ENCODE measurements at regions not wholly inside any gene's neighbourhood (a gene's known extent, or its start where the extent isn't known, plus 50 kb on each side); places are given as distances from the start of the nearest gene placed in this dataset.
A peak's percentile ranks its signal among the peaks of the same experiment; 100 is the strongest.
"Not testable (repeated sequence)": the region's sequence is repeated elsewhere in the genome, so short reads cannot be mapped to it uniquely, and the experiment has no call there.

DNA sequence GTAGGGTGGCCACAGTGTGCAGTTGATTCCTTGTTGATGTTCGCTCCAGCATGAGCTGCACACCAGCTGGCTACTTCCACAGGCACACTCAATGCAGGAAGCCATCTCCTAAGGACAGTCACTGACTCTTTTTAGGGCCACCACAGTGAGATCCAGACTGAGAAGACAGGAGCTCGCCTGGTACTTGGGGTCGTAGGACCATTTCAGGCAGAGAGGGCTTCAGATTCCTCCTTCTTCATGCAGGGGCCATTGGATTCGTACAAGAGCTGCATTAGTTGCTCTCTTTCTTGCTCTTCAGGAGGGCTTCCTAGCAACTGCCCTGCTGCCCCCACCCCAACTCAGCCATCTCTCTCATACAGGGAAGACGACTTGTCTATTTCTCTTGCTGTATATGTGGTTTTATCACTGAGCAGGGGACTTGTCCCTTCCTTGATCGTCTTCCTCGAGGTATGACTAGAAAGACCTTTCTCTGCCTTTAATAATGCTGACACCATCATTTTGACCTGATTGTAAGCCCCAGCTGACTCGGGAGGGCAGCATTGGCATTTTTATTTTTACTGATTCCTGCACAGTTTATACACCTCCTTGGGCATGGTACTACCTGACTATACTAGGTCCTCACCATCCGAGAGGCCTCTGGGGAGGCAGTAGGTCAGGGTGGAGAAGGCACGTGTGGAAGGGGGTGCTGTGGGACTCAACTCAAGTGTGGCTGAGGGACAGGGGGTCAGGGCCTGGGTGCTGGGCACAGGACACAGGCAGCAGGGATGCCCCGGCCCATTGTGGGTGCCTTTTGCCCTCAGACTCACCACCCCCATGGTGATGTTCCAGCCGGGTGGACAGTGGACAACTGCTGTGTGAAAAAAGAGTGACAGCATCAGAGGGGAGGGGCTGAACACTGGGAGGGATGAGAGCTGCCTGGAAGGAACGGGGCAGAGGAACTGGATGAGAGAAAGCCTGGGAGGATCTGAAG, 136.7 kb upstream of the ZNF746 start:
- no peak for DNase-seq (ENCODE audit: low spot score)

GRCh38 chr7:149628361-149629149, 130.9 kb upstream of the ZNF746 start:
- not testable (repeated sequence) for DNase-seq (ENCODE audit: low spot score)

- DNase-seq (ENCODE audit: low spot score) = no peak
Observed at GRCh38 chr7:149627911-149628310, 130.3 kb upstream of the ZNF746 start.

GRCh38 chr7:149626972-149627371, 129.4 kb upstream of the ZNF746 start:
- DNase-seq (ENCODE audit: low spot score) = no peak

- no peak for DNase-seq (ENCODE audit: low spot score)
Observed at GRCh38 chr7:149625947-149626392, 128.4 kb upstream of the ZNF746 start.

DNA sequence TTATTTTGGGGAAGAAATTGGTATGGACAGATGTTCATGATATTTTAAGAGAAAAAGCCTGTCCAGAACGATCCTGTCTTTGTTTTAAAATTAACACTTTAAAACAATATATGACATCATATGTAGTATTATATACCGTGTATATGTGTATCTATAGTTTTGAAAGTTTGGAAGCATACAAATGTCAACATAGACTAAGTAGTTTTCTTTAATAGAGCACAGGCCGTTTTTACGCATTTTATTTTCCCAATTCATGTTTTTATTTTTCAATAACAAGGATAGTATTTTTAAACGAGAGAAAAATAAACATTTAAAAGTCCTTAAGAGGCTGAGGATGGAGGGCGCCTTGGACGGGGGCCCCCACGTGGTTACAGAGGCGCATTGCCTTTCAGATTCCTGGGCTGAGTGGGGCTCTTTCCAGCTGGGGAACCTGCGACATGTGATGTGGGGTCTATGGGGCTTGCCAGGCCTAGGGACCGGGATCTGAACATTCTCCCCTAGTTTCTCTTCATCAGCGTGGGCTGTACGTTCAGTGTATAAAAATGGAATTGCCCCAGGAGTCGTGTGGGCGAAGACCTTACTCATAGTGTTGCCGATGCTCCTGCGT, 127.8 kb upstream of the ZNF746 start:
- peak; percentile 60 for DNase-seq (ENCODE audit: low spot score)

DNA sequence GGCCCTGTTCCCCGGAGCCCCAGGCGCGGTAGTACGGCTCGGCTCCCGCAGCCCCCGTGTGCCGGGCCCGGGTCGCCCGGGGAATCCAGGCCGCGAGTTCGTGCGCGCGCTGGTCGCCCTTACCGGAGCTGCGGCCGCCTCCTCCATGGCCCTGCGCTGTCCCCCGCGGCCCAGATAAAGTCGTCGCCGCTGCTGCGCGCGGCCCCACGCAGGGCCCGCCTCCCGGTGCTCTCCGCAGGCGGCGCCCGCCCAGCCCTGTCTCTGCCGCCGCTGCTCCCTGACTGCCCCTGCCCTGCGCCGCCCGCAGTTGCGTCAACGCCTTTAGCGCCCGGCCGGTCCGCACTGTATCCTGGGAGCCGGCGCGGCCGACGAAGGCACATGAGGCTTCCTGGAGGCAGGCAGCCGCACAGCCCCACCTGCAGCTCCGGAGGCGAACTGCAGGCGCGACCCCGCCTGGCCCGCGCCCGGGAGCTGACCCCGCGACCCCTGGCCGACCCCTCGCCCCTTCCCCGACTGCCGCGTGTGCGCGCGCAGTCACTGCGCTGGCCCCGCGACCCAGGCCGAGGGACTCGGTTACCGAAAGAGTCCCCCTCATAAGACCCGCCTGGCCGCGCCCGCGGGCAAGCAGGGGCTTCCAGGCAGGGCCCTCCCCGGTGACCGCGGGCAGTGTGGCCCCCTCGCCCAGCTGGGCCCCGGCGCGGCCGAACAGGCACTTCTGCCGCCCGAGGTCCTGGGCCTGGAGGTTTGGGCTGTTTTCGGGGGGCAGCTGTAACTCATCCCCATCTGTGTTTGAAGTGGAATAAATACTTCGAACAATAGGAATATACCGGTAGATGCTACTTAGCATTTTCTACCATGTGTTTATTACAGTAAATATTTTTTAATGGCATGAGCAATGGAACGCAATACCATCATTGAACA, 127.1 kb upstream of the ZNF746 start:
- peak; percentile 92 for DNase-seq (ENCODE audit: low spot score)

DNA sequence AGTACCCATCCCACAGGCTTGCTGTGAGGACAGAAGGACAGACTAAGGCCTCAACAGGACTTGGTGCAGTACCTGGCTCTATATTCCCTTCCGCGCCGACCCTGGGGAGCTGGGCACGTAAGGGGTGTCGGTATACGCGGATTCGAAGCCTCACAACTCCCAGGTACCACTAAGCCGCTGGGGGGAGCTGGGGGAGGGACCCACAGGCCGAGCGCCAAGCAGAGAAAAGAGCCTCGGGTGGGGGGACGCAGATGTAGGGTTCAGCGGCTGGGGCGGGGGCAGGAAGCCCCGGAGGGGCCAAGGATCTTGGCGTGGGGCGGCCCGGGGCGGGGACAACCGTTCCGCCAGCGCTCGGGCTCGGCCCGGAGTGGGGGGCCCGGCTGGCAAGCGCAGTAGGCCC, 126.4 kb upstream of the ZNF746 start:
- peak; percentile 10 for DNase-seq (ENCODE audit: low spot score)

GRCh38 chr7:149623262-149623997, 125.8 kb upstream of the ZNF746 start:
- DNase-seq (ENCODE audit: low spot score) = peak; percentile 22

GRCh38 chr7:149622444-149623210, 125.0 kb upstream of the ZNF746 start:
- DNase-seq (ENCODE audit: low spot score) = no peak

GRCh38 chr7:149621776-149622175, 124.2 kb upstream of the ZNF746 start:
- no peak for DNase-seq (ENCODE audit: low spot score)

DNA sequence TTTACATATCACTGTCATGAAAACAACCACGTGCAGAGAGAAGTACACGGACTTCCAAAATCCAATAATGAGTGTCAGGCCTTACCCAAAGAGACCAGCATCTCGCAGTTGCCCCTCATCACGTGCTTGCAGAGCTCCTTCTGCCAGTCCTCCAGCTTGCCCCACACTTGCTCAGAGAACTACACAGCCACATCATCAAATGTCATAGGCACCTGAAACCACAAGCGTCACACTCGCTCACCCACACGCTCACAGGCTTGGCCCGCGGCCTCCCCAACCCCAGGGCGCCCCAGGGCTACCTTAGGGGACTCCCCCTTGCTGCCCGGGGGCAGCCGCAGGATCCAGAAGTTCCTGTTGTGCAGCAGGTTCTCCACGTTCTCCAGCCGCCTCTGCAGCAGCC, 123.4 kb upstream of the ZNF746 start:
- no peak for DNase-seq (ENCODE audit: low spot score)

DNA sequence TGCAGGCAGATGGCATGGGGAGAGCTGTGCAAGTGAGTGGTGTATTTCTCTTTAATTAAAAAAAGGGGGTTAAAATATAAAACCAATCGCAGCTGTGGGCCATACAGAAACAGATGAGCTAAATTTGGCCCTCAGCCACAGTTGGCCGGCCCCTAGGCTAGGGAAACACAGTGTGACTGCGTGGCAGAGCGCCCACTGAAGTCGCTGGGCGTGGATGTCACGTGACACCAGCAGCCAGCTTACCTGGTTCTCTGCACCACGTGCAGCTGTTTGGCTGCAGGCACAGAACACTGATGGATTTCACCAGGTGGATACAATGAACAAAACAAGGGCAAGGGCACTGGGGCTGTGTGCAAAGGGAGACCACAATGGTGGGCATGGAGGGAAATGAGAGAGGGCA, 119.3 kb upstream of the ZNF746 start:
- no peak for DNase-seq (ENCODE audit: low spot score)

DNA sequence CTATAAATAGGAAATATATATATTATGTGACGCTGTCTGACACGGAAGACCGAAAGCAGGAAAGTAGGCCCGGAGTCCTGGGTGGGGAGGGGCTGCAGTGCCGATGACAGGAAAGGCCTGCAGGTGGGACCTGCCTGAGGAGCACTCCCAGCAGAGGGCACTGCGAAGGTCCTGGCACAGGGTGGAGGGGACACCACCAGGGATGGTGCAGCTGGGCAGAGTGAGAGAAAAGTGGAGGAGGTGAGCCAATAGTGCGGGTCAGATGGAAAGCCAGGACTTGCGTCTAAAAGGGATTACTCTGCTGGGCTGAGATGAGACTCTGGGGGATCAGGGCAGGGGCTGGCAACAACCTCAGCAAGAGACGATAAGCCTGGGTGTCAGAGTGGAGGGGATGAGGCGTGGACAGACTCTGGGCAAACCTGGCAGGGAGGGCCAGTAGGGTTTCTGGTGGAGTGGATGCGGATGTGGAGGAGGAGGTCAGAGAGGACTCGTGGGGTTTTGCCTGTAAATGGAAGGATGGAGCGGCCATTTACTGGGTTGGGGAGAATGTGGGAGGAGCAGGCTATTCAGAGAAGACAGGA, 118.2 kb upstream of the ZNF746 start:
- DNase-seq (ENCODE audit: low spot score) = no peak

DNA sequence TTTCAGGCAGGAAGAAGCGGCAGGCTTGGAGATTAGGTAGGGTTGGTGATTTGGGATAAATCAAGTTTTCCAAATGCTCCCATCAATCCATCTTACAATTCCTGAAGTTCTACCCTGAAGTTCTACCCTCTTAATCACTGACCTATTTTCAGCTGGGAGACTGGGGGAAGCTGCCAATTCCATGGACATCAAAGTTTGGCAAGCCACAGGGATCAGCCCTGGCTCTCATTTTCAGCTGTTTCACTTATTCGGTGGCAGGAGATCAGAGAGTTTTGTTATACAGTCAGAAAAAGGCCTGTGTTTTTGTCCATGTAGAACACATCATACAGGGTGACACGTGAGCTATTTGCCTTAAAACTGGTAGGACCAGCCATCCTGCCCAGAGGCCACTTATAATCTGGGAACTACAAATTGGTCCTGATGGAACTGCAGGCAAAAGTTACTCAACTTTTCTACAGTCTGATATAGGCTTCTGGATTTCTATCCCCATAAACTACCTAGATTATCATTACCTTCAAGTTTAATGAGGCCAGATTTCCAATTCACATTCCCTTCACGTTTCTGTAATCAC, 112.9 kb upstream of the ZNF746 start:
- no peak for DNase-seq (ENCODE audit: low spot score)

- no peak for DNase-seq (ENCODE audit: low spot score)
Observed at GRCh38 chr7:149608168-149608567, 110.6 kb upstream of the ZNF746 start.

- no peak for DNase-seq (ENCODE audit: low spot score)
Observed at GRCh38 chr7:149607683-149608082, 110.1 kb upstream of the ZNF746 start.

DNA sequence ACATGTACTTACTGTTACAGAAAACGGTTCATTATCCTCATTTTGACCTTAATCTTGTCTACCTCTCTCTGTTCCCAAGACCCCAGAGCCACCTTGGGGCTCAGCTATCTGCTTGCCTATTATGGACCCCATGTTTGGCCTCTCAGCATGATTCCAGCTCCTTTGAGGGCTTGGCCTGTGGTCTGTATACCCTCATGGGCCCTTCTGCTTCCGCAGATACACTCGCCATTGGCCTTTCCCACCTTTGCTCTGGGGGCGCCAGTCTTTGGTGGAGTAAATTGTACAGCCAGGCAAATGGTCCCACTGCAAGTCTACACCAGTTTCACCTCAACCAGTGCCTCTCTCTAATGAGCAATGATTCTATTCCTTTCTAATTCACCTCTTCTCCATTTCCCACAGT, 109.2 kb upstream of the ZNF746 start:
- DNase-seq (ENCODE audit: low spot score) = no peak

- DNase-seq (ENCODE audit: low spot score) = no peak
Observed at GRCh38 chr7:149605696-149606095, 108.1 kb upstream of the ZNF746 start.
